ENCODE measurements at regions not wholly inside any gene's neighbourhood (a gene's known extent, or its start where the extent isn't known, plus 50 kb on each side); places are given as distances from the start of the nearest gene placed in this dataset.

GRCh38 chr20:24096264-24096663 is 107.7 kb upstream of the GGTLC1 start:
- TF ChIP-seq CTCF (conservative IDR thresholded peaks at IDR 0.05; ENCODE audit: low read depth, low read length) (no peak), EZH2phosphoT487 (IDR thresholded peaks at IDR 0.05; ENCODE audit: borderline replicate concordance, low read length) (no peak), EZH2 (IDR thresholded peaks at IDR 0.05; ENCODE audit: low read length, unreplicated experiment) (no peak)
